SKM-1 (cell line): ENCODE measurements at regions not wholly inside any gene's neighbourhood (a gene's known extent, or its start where the extent isn't known, plus 50 kb on each side); places are given as distances from the start of the nearest gene placed in this dataset.
"Not testable (repeated sequence)": the region's sequence is repeated elsewhere in the genome, so short reads cannot be mapped to it uniquely, and the experiment has no call there.

Source experiments
- DNase-seq: peaks from one replicate; lab custom pipeline; 2025; ENCODE audit not compliant: unreplicated experiment; lab: John Stamatoyannopoulos, UW

DNA sequence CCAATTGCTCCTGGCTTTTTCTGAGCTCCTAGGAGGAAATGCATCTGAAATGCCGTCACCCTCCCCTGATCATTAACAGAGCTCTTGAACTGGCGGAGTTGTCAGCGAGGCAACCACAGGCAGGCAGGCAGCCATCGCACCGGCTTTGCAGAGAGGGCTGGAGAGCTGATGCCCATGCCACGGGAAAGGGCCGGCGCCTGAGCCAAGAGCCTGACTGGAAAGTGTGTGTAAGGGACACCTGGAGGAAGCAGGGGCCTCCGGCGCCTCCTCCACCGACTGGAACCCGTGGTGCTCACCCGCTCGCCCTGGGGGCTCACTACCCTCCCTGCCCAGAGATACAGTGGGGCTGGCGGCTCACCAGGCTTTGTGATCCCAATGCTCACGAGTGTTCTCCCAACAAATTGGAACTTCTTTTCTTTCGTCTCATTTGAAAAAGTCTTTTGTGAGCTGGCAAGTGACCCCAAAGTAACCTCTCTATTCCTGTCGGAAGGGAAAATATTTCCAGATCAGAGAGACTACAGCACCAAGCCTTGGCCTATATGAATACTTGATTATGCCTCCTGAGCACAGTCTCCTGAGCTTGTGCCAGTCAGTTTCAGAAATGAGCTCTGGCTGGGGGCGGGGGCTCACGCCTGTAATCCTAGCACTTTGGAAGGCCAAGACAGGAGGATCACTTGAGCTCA lies 97.7 kb upstream of the SLC25A33 start:
- DNase-seq, result no peak

DNA sequence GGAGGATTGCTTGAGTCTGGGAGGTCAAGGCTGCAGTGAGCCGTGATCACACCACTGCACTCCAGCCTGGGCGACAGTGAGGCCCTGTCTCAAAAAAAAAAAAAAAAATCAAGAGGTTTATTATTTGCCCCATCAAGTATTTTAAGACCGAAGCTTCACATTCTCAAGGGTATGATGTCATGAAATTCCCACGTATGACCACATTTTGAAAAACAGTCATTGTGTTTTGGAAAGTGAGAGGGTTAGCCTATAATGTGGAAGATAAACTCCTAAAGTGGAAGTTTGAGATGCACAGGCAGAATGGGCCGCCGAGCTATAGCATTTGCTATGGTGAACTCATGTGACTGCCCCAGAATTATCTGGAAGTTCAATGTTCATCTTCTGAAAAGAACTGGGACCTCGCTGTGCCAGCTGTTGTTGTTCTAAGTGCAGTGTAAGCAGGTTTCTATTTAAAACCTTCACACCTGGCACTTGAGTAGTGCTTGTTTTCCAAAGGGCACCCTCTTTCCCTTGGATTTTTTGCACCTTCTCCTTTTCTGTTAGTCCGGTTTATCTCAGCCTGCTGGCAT lies 96.9 kb upstream of the SLC25A33 start:
- DNase-seq, result no peak

DNA sequence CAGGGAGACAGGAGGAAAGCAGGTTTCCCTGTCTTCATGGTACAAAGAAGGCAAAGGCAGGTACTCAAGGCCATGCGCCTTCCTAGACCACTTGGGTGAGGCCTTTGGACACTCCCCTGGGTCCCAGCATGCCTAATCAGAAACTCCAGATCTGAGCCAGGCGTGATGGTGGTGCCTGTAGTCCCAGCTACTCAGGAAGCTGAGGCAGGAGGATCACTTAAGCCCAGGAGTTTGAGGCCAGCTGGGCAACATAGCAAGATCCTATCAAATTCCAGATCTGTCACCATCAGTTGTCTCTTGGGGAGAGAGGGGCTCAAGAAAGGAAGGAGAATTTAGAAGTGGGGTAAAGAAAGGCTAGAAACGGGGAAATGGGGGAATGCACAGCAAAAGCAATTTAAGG lies 96.3 kb upstream of the SLC25A33 start:
- no peak for DNase-seq

DNA sequence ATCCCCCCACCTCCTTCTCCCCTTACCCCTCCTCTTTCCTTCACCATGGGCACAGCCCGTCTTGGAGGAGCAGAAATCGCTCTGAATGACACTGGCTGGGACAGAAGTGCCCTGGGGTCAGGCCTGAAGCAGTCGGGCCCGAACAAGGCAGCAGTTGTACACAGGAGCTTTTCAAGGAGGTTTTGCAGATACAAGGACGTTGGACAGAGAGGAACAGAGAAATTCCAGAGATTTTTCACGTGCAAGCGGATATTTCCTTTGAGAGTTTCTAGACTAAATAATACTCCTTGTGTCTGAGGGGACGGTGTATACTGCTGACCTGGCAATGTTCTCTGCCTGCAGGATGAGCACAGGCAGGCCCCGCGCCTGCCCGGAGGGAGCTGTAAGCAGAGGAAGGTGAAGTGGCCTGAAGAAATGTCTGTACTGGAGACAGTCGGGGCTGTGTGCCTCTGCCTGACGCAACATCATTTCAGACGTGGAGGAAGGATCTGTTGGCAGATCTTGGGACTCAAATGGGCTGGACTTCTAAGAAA lies 95.3 kb upstream of the SLC25A33 start:
- DNase-seq, result peak; percentile 13

DNA sequence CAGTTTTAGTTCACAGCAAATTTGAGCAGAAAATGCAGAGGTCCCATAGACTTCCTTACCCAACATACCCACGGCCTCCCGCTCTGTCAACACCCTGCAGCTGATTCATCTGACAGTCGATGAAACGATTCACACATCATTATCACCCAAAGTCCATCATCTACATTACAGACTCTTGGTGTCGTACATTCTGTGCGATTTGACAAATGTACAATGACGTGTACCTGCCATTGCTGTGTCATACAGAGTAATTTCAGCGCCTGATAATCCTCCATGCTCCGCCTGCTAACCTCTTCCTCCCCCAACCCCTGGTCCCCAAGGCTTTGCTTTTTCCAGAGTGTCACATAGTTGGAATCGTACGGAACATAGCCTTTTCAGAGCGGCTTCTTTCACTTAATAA lies 94.7 kb upstream of the SLC25A33 start:
- DNase-seq, result no peak

DNA sequence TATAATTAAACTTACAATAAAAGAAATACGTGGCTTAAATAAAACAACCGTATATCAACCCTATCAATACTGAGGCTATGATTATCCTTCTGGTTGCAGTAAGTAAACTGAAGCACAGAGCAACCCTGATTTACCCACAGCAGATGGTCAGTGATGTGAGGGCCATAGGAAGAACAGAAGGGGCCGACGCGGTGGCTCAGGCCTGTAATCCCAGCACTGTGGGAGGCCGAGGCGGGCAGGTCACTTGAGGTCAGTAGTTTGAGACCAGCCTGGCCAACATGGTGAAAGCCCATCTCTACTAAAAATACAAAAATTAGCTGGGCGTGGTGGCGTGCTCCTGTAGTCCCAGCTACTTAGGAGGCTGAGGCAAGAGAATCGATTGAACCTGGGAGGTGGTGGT lies 94.2 kb upstream of the SLC25A33 start:
- DNase-seq, result not testable (repeated sequence)

DNA sequence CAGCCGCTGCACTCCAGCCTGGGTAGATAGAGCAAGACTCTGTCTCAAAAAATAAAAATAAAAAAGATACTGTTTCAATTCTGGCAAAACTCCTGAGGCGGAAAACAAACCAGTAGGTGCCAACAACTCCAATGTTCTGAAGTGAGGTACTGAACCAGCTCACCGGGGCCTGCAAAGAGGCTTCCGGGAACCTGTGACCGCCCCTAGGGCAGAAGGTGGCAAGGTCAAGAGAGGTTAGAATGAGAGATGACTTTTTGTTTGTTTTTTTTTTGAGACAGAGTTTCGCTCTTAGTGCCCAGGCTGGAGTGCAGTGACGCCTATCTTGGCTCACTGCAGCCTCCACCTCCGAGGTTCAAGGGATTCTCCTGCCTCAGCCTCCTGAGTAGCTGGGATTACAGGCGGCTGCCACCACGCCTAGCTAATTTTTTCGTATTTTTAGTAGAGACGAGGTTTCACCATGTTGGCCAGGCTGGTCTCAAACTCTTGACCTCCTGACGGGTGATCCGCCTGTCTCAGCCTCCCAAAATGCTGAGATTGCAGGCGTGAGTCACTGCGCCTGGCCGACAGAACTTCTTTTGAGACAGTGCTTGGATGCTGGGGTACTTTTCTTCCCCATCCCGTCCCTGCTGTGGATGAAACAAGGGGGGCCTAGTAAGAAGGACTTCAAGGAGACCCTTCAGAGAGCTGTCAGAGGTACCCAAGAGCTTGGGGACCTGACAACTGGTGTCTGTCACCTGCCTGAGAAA lies 91.9 kb upstream of the SLC25A33 start:
- no peak for DNase-seq

DNA sequence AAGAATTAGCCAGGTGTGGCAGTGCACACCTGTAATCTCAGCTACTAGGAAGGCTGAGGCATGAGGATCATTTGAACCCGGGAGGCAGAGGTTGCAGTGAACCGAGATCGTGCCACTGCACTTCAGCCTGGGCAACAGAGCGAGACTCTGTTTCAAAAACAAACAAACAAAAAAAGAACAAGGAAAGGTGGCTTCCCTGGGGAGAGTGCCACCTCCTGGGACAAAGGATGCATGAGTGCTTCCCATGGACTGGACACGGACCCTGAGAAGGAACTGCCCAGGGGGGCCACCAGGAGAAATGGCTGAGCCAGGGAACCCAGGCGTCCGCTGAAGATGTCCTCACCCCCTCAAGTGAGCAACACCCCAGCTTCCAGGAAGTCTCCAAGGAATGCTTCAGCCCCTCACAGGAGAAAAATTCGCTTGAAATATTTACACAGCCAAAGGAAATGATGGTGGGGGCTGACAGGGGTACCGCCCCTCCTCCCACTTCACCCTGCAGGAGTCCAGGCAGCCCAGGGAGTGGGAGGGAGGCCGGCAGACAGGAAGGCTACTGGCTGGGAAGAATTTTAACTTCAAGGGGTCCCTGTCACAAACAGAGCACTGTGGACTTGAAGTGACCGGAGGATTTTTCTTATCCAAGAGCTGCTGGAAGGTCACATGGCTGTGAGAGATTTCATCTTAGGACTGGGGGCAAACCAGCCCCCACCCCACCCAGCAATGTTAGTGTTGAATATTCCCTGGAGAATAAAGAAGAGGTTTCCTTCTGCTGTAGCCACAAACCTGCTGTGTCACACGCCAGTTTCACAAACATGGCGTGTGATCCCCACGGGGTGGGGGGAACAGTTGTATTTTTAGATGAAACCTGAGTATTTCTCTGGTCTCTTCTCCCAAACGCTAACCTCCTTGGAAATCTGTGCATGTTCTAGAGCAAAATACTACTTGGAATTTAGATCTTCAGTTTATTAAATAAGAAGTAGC lies 90.8 kb upstream of the SLC25A33 start:
- no peak for DNase-seq

DNA sequence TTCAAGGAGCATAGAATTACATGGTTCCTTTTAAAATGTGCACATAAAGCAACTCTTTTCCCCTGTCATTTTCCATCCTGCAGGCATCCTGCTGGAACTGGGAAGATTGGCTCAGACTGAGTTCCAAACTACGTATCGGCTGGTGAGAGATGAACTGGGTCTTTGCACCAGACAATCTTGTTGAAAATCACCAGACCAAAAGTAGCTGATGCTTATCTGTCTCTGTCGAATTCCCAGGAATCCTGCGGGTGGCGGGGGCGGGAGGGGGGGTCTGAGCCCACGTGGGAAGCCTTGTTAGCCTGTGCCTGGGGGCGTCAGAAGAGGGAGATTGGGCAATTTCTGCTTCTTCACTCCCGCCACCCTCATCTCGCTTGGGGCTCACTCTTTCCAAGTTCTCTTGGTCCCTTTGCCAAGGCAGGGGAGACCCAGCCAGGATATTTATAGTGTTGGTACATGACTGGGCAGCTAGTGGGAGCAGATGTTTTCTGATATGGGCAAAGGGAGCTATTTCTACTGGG lies 90.1 kb upstream of the SLC25A33 start:
- no peak for DNase-seq

DNA sequence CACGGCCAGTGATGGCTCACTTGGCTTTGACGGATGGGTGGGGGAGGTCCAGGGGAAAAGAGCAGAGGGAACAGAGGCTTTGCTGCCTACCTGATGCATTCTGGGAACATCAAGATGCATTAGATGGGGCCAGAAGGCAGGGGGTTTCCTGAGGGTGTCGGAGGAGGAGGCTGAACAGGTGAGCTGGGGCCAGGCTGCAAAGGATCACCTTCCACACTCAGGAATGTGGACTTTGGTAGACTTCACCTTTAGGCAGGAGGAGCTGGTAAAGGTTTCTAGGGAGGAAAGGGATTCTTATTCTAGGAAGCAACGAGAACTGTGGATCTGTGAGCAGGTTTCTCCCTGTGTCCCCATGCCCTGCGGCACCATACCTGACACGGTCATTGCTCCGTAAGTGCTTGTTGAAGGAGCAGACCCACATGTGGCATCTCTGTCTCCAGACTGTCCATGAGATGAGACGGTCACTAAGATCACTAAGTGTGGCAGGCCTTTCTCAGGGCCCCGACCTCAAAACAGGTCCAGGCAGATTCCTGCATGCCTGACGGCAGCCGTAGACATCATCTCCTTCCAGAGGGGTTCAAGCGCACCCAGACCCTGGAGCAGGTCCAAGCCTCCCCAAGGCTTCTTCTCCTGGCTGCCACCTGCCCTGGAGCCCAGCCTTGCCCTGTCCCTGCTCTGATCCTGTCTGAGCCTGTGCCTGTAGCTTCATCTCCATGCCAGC lies 89.1 kb upstream of the SLC25A33 start:
- DNase-seq, result no peak

DNA sequence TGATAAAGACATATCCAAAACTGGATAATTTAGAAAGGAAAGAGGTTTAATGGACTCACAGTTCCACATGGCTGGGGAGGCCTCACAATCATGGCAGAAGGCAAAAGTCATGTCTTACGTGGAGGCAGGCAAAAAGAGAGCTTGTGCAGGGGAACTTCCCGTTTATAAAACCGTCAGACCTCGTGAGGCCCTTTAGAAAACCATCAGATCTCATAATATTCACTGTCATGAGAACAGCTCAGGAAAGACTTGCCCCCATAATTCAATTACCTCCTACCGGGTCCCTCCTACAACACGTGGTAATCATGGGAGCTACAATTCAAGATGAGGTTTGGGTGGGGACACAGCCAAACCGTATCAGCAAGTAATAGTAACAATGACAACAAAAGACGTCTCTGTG lies 88.2 kb upstream of the SLC25A33 start:
- DNase-seq, result no peak

DNA sequence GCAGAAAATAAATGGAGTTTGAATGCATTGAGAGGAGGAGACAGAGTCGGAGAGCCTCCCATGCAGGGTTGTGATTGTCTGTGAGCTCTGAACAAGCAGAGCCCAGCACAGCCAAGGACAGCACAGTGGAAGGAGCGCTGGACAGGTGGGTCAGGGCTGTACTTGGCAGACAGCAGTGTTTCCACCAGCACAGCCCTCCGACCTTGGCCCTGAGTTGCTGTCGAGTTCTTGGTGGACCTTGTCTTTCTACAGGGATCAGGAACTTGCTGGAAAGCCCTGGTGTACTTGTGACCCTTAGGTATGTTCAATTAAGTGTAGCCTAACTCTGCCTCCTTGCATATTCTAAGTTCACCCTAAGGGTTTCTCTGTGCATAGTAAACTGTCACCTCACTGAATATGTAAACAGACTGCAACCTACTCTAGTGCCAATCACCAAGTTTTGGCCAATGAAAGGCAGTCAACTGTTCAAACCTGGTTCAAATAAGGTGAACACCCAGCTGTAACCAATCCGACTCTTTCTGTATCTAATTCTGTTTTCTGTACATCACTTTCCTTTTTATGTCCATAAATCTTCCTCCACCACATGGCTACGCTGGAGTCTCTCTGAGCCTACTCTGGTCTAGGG lies 86.6 kb upstream of the SLC25A33 start:
- no peak for DNase-seq

DNA sequence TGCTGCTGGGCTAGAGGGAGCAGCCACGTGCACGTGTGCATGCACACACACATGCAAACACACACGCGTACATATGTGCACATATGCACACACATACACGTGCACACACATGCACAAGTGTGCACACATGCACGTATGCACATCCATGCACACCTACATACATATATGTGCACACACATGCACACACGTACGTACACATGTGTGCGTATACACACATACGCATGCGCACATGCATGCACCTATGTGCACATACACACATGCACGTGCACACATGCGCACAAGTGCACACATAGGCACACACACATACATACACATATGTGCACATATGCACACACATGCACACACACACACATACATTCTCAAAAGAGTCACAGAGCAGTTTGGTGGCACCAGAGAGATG lies 85.9 kb upstream of the SLC25A33 start:
- DNase-seq, result no peak

DNA sequence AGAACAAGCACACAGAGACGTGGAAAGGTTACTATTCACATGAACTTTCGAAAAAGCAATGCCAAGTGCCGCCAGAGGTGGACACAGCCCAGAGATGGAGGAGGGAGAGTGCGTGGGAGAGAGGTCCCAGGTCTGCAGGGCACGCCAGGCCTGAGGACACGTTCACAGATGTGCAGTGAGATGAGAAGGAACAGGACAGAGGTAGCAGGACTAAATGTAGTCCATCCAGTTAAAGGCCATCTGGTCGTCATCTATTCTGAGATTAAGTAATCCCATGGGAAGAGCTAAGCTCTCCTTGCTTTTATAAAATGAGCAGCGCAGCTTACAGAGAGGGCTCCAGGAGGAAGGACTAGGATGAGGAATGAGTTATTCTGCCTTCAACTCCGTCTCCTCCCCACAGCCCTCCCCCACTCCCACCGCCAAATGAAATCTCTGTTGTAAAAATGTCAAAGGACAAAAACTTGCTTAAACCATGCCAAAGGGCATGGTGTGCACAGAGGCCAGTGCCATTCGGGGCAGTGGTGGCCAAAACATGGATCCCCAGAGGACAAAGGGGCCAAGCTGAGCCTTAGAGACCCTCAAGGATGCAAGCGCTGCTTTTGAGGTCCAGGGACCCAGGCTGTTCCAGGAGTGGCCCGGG lies 85.4 kb upstream of the SLC25A33 start:
- DNase-seq, result no peak

DNA sequence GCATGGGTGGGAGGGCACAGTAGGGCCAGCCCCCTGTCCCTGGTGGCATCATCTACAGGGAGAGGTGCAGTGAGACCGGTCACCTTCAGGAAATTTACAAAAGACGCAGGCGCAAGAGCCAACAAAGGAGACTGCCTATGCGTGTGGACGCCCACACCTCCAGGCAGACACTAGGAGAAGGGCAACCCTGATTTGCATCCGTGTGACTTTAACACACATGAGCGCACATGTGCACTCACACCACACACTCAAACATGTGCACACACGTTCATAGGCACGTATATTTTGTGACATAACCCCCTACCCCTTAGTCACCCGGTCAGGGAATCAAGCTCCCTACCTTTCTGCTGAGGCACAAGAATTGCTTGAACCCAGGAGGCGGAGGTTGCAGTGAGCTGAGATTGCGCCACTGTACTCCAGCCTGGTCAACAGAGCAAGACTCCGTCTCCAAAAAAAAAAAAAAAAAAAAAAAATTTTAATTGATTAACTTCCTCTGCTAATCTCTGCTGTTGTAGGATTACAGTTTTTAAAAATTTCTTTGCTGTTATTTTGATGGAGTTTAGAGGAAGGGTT lies 84.7 kb upstream of the SLC25A33 start:
- no peak for DNase-seq

DNA sequence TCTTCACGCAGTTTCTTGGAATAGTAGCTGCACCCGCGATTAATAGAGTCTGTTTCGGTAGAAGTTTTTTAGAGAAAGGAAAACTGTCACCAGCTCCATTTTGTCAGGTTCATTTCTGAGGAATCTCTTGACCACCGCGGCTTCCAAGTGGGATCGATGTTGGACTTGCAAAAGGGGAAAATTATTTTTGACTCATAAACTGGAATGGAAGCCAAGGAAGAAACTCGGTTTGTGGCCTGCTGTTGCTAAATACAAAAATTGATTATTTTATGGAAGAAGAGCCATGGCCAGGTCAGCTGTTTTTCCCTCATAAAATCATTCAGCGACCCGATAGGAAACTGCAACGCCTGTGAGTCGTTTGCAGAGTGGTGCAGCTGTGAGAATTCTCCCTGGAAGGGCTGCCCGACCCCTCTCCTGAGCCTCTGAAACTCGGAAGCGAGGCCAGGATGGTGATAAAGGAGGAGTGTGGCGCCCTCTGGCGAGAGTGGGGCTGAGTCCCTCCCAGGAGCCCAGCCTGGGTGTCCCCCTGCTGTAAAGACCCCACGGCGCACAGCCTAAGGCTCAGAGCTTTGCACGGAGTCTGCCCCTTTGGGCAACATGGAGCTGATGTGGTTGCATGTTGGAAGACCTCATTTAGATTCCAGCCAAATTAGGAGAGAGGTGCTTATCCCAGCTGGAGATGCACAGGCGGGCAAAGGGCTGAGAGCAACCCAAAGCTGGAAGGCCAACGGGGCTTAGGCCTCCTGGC lies 83.6 kb upstream of the SLC25A33 start:
- DNase-seq, result peak; percentile 16

DNA sequence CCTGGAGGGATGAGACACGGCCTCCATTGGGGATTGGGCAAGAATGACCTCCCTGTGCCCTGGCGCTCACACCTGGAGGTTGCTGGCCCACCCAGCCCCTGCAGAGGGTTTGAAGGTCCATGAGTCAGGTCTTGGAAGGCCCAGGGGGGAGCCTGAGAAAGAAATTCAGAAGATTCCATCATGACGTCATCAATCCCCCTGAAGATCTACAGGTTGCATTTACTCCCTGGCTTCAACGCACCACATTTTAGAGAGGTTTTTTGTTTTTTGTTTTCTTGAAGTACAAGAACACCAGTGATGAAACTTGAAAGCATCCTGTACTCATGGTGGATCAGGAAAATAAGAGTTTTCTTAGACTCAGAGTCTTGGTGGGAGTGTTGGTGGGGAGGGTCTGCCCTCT lies 82.4 kb upstream of the SLC25A33 start:
- no peak for DNase-seq

DNA sequence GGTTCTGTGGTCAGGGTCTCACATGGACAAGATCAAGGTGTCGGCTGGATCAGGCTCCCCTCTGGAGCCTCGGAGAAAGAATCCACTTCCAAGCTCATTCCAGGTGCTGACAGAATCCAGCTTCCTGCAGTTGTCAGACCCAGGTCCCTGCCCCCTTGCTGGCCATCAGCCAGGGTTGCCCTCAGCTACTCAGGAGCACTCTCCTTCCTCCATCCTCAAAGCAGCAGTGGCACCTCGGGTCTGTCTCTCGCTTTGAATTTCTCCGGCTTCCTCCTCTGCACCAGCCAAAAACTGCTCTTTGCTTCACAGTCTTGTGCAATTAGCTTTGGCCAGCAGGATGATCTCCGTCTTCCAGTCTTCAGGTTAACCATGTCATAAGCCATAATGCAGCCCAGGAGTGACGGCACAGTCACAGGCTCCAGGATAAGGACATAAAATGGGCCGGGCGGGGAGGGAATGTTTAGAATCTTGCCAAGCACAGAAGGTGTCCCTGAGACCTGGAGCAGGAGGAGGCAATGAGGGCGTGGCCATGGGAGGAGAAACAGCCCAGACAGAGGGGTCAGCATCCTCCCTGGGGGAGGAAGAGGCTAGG lies 79.4 kb upstream of the SLC25A33 start:
- no peak for DNase-seq
